Activated effector memory CD4-positive, alpha-beta T cell treated with Interleukin-2 at 50 U/mL for 16 hours (primary cell): ENCODE measurements at regions not wholly inside any gene's neighbourhood (a gene's known extent, or its start where the extent isn't known, plus 50 kb on each side); places are given as distances from the start of the nearest gene placed in this dataset.

Experiments used
- DNase-seq: peaks from one replicate; pipeline ENCODE4 v3.0.0-alpha.2; 2020

DNA sequence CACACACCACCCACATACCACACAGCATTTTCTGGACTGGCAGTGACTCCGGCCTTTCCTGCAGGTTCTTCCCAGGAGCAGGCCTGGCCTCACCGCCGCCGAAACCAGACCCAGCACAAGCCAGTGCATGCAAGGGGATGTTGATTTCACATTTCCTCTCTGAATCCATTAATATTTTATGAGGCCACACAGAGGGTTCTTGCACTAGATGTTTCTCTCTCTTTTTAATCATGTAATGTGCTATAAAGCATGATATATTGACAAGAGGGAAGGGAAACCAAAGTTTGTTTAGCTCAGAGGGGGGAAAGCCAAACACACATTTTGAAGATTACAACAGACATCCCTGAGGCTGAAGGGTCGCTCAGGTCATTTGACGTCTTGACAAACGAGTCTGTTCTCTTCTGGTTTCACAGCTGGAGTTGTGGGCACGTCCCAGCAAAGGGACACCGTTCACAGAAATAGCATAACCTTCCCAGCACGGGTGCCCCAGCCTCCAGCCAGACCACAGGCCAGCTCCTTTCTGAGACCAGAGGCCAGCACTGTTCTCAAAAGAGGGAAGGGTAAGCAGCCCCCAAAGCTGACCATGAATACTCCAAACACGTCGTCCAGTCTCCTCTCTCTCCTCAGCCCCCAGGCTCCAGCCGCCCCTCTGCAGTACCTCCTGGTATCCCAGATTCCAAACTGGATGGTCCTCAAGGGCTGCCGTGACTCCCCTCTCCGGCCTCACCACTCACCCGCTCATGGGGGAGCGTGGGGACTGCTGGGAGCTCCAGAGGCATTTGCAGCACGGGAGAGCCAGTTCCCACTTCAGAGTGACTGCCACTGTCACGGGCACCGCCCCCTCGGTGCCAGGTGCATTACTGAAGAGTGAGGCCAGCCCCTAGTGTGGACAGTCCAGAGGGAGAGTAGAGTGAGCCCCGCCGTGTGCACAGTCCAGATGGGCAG, 340.3 kb upstream of the SALL3 start:
- no peak for DNase-seq

- DNase-seq, result no peak
Measured at GRCh38 chr18:78640246-78640995, 339.2 kb upstream of the SALL3 start.

GRCh38 chr18:78641689-78642231, 337.9 kb upstream of the SALL3 start:
- DNase-seq, result no peak

- no peak for DNase-seq
Measured at GRCh38 chr18:78642296-78642951, 337.2 kb upstream of the SALL3 start.

DNA sequence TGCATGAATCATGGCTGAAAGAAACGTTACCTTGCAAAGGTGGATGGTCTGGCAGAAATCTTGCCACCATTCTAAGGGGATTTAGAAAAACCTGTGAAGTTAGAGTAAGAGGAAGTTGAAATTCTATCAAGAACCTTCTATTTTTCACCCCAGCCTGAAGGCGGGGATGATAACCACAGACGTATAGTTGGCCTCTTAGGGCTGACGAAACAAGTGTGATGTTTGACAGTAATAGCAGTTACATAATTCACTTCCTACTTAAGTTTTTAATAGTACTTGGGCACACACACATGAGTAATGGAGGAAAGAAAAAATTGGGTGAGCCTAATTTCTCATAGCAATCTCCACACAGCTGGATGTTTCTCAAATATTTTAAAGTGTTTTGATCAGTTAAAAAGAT, 336.6 kb upstream of the SALL3 start:
- no peak for DNase-seq

DNA sequence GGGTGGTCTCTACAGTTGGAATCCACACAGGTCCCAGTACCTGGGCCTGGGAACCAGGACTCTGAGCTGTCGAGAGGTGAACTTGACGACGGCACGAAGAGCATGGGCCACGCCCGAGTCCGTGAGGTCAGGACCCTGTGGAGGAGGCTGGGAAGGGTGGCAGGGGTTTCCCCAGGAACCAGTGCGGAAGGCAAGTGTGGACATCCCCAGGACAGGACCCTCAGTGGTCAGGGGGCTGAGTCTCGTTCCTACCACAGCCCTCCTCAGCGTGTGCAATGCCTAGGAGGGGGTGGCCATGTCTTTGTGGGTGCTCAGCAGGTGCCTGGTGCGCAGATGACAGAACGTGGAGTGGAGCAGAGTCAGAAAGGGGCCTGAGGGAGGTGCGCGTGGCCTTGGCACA, 335.6 kb upstream of the SALL3 start:
- no peak for DNase-seq

DNA sequence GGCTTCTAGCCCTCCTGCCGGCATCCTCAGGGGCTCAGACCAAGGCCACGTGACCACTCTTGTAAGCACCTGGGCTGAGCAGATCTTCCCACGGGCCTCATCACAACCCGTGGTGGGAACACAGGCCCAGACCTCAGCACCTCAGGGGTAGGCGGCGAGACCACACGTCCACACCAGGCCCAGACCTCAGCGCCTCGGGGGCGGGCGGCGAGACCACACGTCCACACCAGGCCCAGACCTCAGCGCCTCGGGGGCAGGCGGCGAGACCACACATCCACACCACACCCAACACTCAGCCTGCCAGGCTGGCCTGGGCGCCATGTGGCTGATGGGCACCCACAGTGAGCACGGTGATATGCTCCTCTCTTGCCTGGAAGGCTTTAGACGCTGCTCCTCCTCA, 334.4 kb upstream of the SALL3 start:
- no peak for DNase-seq

- DNase-seq, result no peak
Measured at GRCh38 chr18:78647018-78647417, 332.6 kb upstream of the SALL3 start.

DNA sequence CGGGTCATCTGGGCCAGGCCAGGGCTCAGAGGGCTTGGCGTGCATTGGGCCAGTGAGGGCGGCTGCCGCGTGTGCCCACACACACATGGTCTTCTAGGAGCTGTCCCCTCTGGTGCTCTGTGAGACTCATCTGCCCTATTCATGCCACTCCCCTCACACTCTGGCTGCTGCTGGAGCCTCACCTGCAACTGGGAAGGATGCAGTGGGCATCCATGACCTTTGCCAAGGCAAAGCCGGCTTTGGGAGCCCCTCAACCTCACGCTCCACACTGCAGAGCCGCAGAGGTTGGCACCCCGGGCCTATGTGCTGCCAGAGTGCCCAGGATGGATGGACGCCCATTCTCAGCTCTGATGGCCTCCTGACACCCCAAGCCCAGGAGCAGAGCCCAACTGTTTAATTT, 330.2 kb upstream of the SALL3 start:
- no peak for DNase-seq

- DNase-seq, result no peak
Measured at GRCh38 chr18:78650926-78651325, 328.7 kb upstream of the SALL3 start.

- DNase-seq, result no peak
Measured at GRCh38 chr18:78652001-78652545, 327.5 kb upstream of the SALL3 start.

- DNase-seq, result no peak
Measured at GRCh38 chr18:78655921-78656320, 323.7 kb upstream of the SALL3 start.

- DNase-seq, result no peak
Measured at GRCh38 chr18:78656346-78656925, 323.2 kb upstream of the SALL3 start.

DNA sequence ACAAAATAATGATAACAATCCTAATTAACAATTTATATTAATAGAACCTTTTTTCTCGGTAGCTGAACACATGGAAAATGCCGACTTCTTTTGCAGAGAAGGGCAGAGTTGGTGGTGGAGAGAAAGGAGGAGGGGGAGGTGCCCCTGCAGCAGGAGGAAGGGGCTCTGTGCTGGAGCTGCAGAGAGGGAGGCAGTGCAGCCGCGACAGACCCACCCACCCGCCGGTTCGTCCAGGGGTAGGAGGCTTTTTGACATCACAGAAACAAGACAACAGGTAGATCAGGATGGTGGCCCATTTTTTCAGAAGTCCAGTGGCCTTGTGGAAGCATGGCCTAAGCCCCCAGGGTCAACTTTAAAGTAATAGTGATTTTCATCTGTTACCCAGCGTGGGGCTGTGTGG, 321.1 kb upstream of the SALL3 start:
- DNase-seq, result no peak

- no peak for DNase-seq
Measured at GRCh38 chr18:78659057-78659456, 320.6 kb upstream of the SALL3 start.

DNA sequence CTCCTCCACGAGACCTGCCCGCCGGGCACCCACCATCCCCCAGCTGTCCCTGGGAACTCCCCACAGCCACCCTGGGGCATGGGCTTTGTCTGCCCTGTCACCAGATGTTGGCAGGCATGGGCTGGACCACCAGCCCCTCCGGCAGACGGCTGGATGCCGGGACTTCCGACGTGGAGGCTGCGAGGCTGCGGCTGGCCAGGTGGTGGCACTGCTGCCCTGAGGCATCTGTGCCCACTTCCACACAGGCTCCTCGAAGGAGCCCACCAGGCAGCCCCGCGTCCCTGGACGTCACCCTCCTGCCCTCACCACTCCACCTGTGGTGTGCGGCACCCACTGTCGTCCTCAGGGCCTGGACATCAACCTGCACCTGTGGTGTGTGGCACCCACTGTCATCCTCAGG, 319.9 kb upstream of the SALL3 start:
- no peak for DNase-seq

DNA sequence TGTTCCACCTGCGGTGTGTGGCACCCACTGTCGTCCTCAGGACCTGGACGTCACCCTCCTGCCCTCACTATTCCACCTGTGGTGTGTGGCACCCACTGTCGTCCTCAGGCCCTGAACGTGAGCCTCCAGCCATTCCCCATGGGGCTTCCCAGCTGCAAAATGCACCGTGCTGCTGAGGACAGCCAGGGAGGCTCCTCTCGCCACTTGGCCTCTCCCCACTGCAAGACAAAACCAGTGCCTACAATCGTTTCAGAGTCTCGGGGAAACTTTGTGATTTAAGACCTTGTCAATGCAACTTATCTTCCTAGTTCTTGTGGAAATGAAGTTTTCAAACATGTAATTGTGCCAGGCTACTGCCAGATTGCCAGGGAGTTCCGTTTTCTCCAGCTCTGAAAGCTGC, 319.3 kb upstream of the SALL3 start:
- no peak for DNase-seq

DNA sequence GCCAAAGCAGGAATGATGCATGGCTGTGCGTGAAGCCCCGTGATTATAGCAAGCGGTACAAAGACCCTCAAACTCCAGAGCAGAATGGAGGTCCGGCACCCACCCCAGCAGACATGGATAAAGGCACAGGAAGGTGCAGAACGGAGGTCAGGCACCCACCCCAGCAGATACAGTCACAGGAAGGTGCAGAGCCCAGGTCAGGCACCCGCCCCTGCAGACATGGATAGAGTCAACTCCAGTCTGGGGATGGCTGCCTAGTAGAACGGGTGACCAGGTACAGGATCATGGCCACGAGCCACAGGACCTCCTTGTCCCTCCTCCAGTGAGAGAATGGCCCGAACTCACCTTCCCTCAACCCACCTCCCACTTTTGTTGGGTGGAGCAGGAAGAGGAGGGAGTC, 318.3 kb upstream of the SALL3 start:
- DNase-seq, result no peak

DNA sequence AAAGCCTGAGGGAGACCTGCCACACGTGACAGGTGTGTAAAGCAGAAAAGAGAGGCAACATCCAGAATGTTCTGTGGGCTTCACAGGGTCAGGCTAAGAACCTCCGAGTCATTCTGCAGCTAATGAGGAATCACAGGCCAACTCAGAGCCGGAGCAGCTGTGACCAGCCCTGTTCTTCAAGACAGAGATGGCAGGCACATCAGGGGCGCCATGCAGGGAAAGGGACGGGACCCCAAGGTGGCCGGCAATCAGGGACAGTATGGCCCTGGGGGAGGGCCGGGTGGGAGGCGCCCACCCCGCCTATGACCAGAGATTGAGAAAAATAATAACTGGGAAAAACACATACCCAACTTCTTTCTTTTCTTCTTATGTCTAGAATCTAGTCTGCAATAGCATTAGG, 316.7 kb upstream of the SALL3 start:
- DNase-seq, result no peak

DNA sequence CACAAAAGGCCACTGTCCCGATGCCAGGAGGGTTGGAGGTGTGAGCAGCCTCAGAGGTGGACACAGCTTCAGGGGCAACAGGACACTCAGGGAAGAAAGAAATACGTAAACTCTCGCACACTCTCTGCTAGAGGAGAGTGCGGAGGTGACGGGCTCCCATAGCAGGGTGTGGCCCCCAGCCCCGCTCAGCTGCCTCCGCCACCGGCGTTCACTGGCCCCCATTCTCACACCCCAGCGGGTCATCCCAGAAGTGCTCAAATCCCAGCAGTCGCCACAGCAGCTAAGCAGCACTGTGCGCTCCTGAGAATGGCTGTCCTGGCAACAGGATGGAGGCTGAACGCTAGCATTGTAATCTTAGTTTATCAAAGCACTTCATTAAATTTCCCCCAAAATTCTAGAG, 315.6 kb upstream of the SALL3 start:
- no peak for DNase-seq

- DNase-seq, result no peak
Measured at GRCh38 chr18:78664848-78665247, 314.8 kb upstream of the SALL3 start.

- no peak for DNase-seq
Measured at GRCh38 chr18:78665644-78666043, 314.0 kb upstream of the SALL3 start.
